Activated naive CD4-positive, alpha-beta T cell treated with anti-CD3 and anti-CD28 coated beads, Interleukin-2, amount 10 ng/mL, durations not matched to agents 7 days and 5 days (primary cell): ENCODE measurements at regions not wholly inside any gene's neighbourhood (a gene's known extent, or its start where the extent isn't known, plus 50 kb on each side); places are given as distances from the start of the nearest gene placed in this dataset.
"Not testable (repeated sequence)": the region's sequence is repeated elsewhere in the genome, so short reads cannot be mapped to it uniquely, and the experiment has no call there.

Experiments used
- CTCF ChIA-PET: fragments of 350-600 bp; sonication (Branson Sonifier 250); formaldehyde crosslinking; loops from one replicate; lab custom pipeline; 2021; ENCODE audit warnings: antibody characterized with exemption; lab: Charles Lee
- DNase-seq: peaks from one replicate; pipeline ENCODE4 v3.0.0-alpha.2; 2020
- H3K27ac Mint-ChIP-seq: one replicate; pipeline ENCODE4 v1.8.0; 2021; ENCODE audit warnings: mild to moderate bottlenecking, moderate library complexity, mixed read lengths
- H3K27me3 Mint-ChIP-seq: one replicate; pipeline ENCODE4 v1.8.0; 2021; ENCODE audit warnings: mild to moderate bottlenecking, mixed read lengths
- H3K36me3 Mint-ChIP-seq: one replicate; pipeline ENCODE4 v1.8.0; 2021; ENCODE audit warnings: mixed read lengths
- H3K4me1 Mint-ChIP-seq: one replicate; pipeline ENCODE4 v1.8.0; 2021; ENCODE audit warnings: mixed read lengths
- H3K4me3 Mint-ChIP-seq: one replicate; pipeline ENCODE4 v1.8.0; 2021; ENCODE audit warnings: mild to moderate bottlenecking, moderate library complexity, mixed read lengths
- H3K9me3 Mint-ChIP-seq: one replicate; pipeline ENCODE4 v1.8.0; 2021; ENCODE audit warnings: mixed read lengths

- CTCF ChIA-PET, result interaction anchor here (1.3 kb wide), 1 partner anchor 13 kb away, joined by 3 read pairs; no protein-coding TSS in a partner anchor
- Mint-ChIP-seq H3K4me1 (peaks cover 2% of the 10 kb centered on the region), H3K9me3 (no peaks in the 10 kb centered on the region), H3K27ac (no peak overlapping the region), H3K36me3 (no peaks in the 10 kb centered on the region), H3K27me3 (no peaks in the 10 kb centered on the region), H3K4me3 (no peak overlapping the region)
- no peak for DNase-seq
Measured at GRCh38 chr9:3741729-3742128, 215.9 kb upstream of the RFX3 start.

DNA sequence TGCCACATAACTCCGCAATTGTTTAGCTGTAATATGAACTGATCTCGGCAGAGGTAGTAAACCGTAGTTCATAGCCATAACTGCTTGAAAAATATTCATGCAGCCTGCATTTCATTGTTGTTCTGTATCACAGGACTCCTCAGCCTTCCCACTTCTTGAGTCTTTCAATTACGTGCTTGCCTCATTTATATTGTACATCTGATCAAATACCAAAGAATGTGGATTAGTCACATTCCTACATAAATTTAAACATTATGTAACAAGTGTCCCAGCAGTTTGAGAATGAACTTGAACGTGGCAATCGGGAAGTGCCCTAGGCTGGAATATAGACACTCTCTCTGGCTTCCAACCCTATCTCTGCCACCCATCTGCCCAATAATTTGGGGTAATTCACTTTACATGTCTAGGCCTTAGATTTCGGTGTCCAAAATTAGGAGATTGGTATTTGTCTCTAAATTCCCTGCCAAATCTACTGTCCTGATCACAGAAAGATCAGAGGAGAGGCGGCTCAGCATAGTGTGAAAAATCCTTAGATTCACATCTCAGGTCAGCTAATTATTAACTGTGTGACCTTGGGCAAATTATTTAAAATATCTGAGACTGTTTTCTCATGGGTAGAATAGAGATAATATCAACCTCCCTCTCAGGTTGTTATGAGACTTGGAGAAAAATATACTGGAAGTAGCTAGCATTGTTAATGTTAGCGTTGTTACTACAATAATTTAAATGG, 215.1 kb upstream of the RFX3 start:
- CTCF ChIA-PET, result interaction anchor here (0.6 to 1.3 kb wide), 2 partner anchors 14 to 455 kb away, joined by 3 read pairs; no protein-coding TSS in a partner anchor
- no peaks in the 10 kb centered on the region for H3K27me3 Mint-ChIP-seq
- H3K9me3 Mint-ChIP-seq, result no peaks in the 10 kb centered on the region
- H3K4me3 Mint-ChIP-seq, result no peak overlapping the region
- no peak overlapping the region for H3K27ac Mint-ChIP-seq
- no peaks in the 10 kb centered on the region for H3K36me3 Mint-ChIP-seq
- peaks cover 2% of the 10 kb centered on the region for H3K4me1 Mint-ChIP-seq
- no peak for DNase-seq

DNA sequence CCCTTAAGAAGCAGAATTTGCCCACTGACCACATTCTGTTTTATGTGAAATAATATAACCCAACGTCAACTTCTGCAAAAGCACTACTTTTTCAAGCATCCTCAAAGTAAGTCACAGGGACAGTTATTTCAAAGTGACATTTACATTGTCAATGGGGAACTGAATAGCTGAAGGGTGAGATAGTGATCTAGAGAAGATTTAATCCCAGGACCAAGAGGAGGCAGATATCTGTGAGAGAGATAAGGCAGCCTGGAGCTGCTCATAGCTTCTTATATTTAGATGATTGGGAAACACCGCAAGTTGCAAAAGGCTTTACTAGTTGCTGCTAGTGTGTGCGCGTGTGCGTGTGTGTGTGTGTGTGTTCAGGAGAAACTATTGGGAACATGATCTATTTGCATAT, 210.4 kb upstream of the RFX3 start:
- CTCF ChIA-PET, result interaction anchor here (3.4 kb wide), 1 partner anchor 603 kb away, joined by 11 read pairs; no protein-coding TSS in a partner anchor
- Mint-ChIP-seq H3K4me1 (peaks cover 7% of the 10 kb centered on the region), H3K27ac (no peak overlapping the region), H3K4me3 (no peak overlapping the region), H3K36me3 (no peaks in the 10 kb centered on the region), H3K27me3 (no peaks in the 10 kb centered on the region), H3K9me3 (no peaks in the 10 kb centered on the region)
- DNase-seq, result no peak

DNA sequence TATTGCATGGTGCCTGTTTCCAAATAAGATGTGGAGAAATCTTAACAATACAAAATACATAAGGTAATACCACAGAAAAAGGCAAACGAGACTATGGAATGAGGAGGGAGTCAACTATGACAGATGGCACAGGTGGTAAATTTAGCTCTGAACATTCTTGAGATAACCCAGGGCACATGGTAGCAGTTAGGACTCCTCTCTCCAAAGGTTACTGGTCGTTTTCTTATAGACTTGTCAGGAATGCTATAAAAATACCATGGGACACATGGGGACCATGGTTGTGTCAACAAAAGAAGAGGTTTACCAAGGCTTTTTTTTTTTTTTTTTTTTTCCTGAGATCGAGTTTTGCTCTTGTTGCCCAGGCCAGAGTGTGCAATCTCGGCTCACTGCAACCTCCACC, 209.4 kb upstream of the RFX3 start:
- no peaks in the 10 kb centered on the region for H3K36me3 Mint-ChIP-seq
- H3K9me3 Mint-ChIP-seq, result no peaks in the 10 kb centered on the region
- CTCF ChIA-PET, result interaction anchor here (3.4 kb wide), 1 partner anchor 604 kb away, joined by 11 read pairs; no protein-coding TSS in a partner anchor
- DNase-seq, result no peak
- no peaks in the 10 kb centered on the region for H3K27me3 Mint-ChIP-seq
- H3K27ac Mint-ChIP-seq, result no peak overlapping the region
- peaks cover 14% of the 10 kb centered on the region for H3K4me1 Mint-ChIP-seq
- H3K4me3 Mint-ChIP-seq, result no peak overlapping the region

DNA sequence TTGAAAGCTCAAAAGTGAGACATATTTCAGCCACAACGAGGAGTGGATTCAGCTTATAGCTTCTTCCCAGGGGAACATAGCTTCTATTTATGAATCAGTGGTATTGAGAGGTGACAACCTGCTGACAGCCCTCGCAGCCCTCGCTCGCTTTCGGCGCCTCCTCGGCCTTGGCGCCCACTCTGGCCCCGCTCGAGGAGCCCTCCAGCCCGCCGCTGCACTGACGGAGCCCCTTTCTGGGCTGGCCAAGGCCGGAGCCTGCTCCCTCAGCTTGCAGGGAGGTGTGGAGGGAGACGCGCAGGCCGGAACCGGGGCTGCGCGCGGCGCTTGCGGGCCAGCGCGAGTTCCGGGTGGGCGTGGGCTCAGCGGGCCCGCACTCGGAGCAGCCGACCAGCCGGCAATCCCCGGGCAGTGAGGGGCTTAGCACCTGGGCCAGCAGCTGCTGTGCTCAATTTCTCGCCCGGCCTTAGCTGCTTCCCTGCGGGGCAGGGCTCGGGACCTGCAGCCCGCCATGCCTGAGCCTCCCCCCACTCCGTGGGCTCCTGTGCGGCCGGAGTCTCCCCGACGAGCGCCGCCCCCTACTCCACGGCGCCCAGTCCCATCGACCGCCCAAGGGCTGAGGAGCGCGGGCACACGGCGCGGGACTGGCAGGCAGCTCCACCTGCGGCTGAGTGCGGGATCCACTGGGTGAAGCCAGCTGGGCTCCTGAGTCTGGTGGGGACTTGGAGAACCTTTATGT, 207.9 kb upstream of the RFX3 start:
- H3K9me3 Mint-ChIP-seq, H3K27me3 Mint-ChIP-seq, H3K36me3 Mint-ChIP-seq, H3K4me3 Mint-ChIP-seq, H3K27ac Mint-ChIP-seq, DNase-seq: not testable (repeated sequence)
- CTCF ChIA-PET, result interaction anchor here (0.6 to 3.7 kb wide), 10 partner anchors 14 to 633 kb away, joined by 3 to 15 read pairs (median 5); no protein-coding TSS in a partner anchor
- H3K4me1 Mint-ChIP-seq, result peaks cover 13% of the 10 kb centered on the region

GRCh38 chr9:3733039-3733408, 207.2 kb upstream of the RFX3 start:
- H3K4me3 Mint-ChIP-seq, result no peak overlapping the region
- peaks cover 13% of the 10 kb centered on the region for H3K4me1 Mint-ChIP-seq
- H3K27ac Mint-ChIP-seq, result no peak overlapping the region
- no peaks in the 10 kb centered on the region for H3K27me3 Mint-ChIP-seq
- CTCF ChIA-PET, result interaction anchor here (0.6 to 3.7 kb wide), 11 partner anchors 14 to 633 kb away, joined by 3 to 15 read pairs (median 4); no protein-coding TSS in a partner anchor
- H3K9me3 Mint-ChIP-seq, result no peaks in the 10 kb centered on the region
- no peak for DNase-seq
- no peaks in the 10 kb centered on the region for H3K36me3 Mint-ChIP-seq

GRCh38 chr9:3732077-3733038, 206.6 kb upstream of the RFX3 start:
- H3K27me3 Mint-ChIP-seq, result no peaks in the 10 kb centered on the region
- no peak overlapping the region for H3K27ac Mint-ChIP-seq
- H3K9me3 Mint-ChIP-seq, result no peaks in the 10 kb centered on the region
- CTCF ChIA-PET, result interaction anchor here (0.7 to 3.7 kb wide), 15 partner anchors 15 to 642 kb away, joined by 3 to 15 read pairs (median 3); no protein-coding TSS in a partner anchor
- H3K36me3 Mint-ChIP-seq, result no peaks in the 10 kb centered on the region
- DNase-seq, result peak; percentile 38
- peaks cover 13% of the 10 kb centered on the region for H3K4me1 Mint-ChIP-seq
- no peak overlapping the region for H3K4me3 Mint-ChIP-seq

DNA sequence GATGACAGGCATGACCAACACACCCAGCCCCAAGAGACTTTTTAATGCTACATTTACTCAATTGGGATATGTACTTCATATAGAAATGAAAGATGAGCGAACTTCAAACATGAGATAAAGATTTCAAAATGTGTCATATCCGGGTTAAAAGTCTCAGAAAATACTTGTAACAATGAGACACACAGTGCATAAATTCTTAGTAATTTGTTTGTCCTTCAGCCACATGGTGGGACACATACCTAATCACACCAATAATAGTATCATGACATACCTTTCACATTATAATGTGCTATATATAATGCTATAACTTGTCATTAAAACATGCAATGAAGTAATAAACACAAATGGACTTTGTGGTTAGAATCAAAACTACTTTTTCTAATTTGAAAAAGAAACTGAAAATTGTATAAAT, 204.7 kb upstream of the RFX3 start:
- Mint-ChIP-seq H3K36me3 (no peaks in the 10 kb centered on the region), H3K9me3 (no peaks in the 10 kb centered on the region), H3K4me3 (no peak overlapping the region), H3K27ac (peak overlapping the region; percentile 19), H3K27me3 (no peaks in the 10 kb centered on the region), H3K4me1 (peaks cover 13% of the 10 kb centered on the region)
- DNase-seq, result no peak
- CTCF ChIA-PET, result interaction anchor here (3.7 kb wide), 1 partner anchor 636 kb away, joined by 14 read pairs; no protein-coding TSS in a partner anchor

DNA sequence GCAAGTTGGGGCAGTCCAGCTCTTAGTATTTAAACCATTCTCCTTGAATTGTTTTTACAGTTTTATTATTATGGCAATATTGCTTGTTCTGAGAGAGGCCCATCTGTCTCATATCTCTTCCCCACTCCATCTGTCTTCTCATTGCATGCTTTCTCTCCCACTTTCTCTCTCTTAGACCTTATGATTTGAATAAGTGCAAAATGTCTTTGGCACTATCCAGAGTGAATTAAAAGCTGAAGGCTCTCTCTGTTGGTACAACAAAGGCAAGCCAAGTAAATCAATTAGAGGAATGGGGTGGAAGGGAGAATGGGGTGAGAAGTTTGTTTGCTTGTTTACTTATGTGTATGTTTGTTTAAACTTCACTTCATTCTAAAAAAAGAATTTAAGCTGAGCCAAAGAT, 195.3 kb upstream of the RFX3 start:
- Mint-ChIP-seq H3K27me3 (no peaks in the 10 kb centered on the region), H3K9me3 (no peaks in the 10 kb centered on the region), H3K27ac (no peak overlapping the region), H3K4me3 (no peak overlapping the region), H3K4me1 (no peaks in the 10 kb centered on the region), H3K36me3 (no peaks in the 10 kb centered on the region)
- DNase-seq, result no peak
- CTCF ChIA-PET, result no interaction called here

GRCh38 chr9:3719286-3719685, 193.5 kb upstream of the RFX3 start:
- H3K27ac Mint-ChIP-seq, result no peak overlapping the region
- no peaks in the 10 kb centered on the region for H3K36me3 Mint-ChIP-seq
- DNase-seq, result no peak
- H3K4me1 Mint-ChIP-seq, result no peaks in the 10 kb centered on the region
- no peak overlapping the region for H3K4me3 Mint-ChIP-seq
- no peaks in the 10 kb centered on the region for H3K27me3 Mint-ChIP-seq
- H3K9me3 Mint-ChIP-seq, result no peaks in the 10 kb centered on the region
- CTCF ChIA-PET, result no interaction called here

- DNase-seq, result no peak
- no peak overlapping the region for H3K4me3 Mint-ChIP-seq
- H3K9me3 Mint-ChIP-seq, result no peaks in the 10 kb centered on the region
- H3K4me1 Mint-ChIP-seq, result no peaks in the 10 kb centered on the region
- CTCF ChIA-PET, result no interaction called here
- H3K27ac Mint-ChIP-seq, result no peak overlapping the region
- peaks cover 5% of the 10 kb centered on the region for H3K27me3 Mint-ChIP-seq
- no peaks in the 10 kb centered on the region for H3K36me3 Mint-ChIP-seq
Measured at GRCh38 chr9:3716415-3716814, 190.6 kb upstream of the RFX3 start.

GRCh38 chr9:3708751-3709150, 182.9 kb upstream of the RFX3 start:
- Mint-ChIP-seq H3K36me3 (no peaks in the 10 kb centered on the region), H3K9me3 (no peaks in the 10 kb centered on the region), H3K4me1 (no peaks in the 10 kb centered on the region), H3K4me3 (no peak overlapping the region), H3K27ac (no peak overlapping the region), H3K27me3 (no peaks in the 10 kb centered on the region)
- DNase-seq, result no peak
- CTCF ChIA-PET, result no interaction called here

- no peak overlapping the region for H3K4me3 Mint-ChIP-seq
- H3K9me3 Mint-ChIP-seq, result no peaks in the 10 kb centered on the region
- no peaks in the 10 kb centered on the region for H3K36me3 Mint-ChIP-seq
- DNase-seq, result no peak
- no peaks in the 10 kb centered on the region for H3K27me3 Mint-ChIP-seq
- no peak overlapping the region for H3K27ac Mint-ChIP-seq
- CTCF ChIA-PET, result no interaction called here
- H3K4me1 Mint-ChIP-seq, result no peaks in the 10 kb centered on the region
Measured at GRCh38 chr9:3704890-3705289, 179.1 kb upstream of the RFX3 start.

DNA sequence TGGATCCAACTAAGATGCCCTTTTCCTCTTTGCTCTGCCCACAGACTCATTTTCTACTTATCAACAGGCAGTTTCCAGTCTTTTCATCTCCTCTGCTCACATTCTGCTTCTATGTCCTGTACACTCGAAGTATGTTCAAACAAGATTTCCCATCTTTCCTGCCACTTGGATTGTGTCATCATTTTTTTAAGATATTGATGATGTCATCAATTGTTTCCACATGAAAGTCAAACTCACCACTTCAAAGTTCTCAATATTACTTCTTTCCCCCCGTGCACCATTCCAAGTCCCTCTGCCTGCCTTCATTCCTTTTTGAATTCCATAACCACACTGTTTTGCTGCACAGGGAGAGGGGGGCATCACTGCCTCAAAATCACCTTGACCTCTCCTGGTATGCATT, 175.0 kb upstream of the RFX3 start:
- no peaks in the 10 kb centered on the region for H3K4me1 Mint-ChIP-seq
- H3K27ac Mint-ChIP-seq, result no peak overlapping the region
- no peak overlapping the region for H3K4me3 Mint-ChIP-seq
- no peak for DNase-seq
- H3K27me3 Mint-ChIP-seq, result no peaks in the 10 kb centered on the region
- no peaks in the 10 kb centered on the region for H3K36me3 Mint-ChIP-seq
- H3K9me3 Mint-ChIP-seq, result no peaks in the 10 kb centered on the region
- CTCF ChIA-PET, result no interaction called here
